Esophagus squamous epithelium (tissue), 5 donors: ENCODE measurements at regions not wholly inside any gene's neighbourhood (a gene's known extent, or its start where the extent isn't known, plus 50 kb on each side); places are given as distances from the start of the nearest gene placed in this dataset.
"Not testable (repeated sequence)": the region's sequence is repeated elsewhere in the genome, so short reads cannot be mapped to it uniquely, and the experiment has no call there.

ENCODE experiments used
- DNase-seq: peaks from one replicate; lab custom pipeline; 2025; lab: John Stamatoyannopoulos, UW
- H3K27ac ChIP-seq, 4 donors: fragments of 200-600 bp; sonication (generic); one replicate each; pipeline ENCODE4 v1.5.1; 2016 to 2019; ENCODE audit warnings: mild to moderate bottlenecking in 1 of 4
- H3K27me3 ChIP-seq, 4 donors: fragments of 200-600 bp; sonication (generic); 1 replicate in 3 of 4; 2 replicates in 1 of 4; pipeline versions ENCODE4 v1.5.1 to v1.6.0; 2017 to 2021; ENCODE audit warnings: antibody characterized with exemption in 1 of 4
- H3K36me3 ChIP-seq, 3 donors: fragments of 200-600 bp; sonication (generic); one replicate each; pipeline ENCODE4 v1.5.1; 2016 to 2019
- H3K4me1 ChIP-seq, 3 donors: fragments of 200-600 bp; sonication (generic); one replicate each; pipeline ENCODE4 v1.5.1; 2017 to 2019
- H3K4me3 ChIP-seq, 4 donors: fragments of 200-600 bp; sonication (generic); 1 replicate in 3 of 4; 2 replicates in 1 of 4; pipeline ENCODE4 v1.5.1; 2016 to 2019; ENCODE audit warnings: mild to moderate bottlenecking in 2 of 4, moderate library complexity in 1 of 4
- H3K9me3 ChIP-seq, 3 donors: fragments of 200-600 bp; sonication (generic); one replicate each; pipeline ENCODE4 v1.5.1; 2016 to 2019
- CTCF ChIP-seq, 6 experiments: fragments of 450-650 bp in 4 of 6; fragments of 200-600 bp in 2 of 6; sonication (generic) in 2 of 6; IDR thresholded peaks; one replicate each; pipeline ENCODE4 v1.5.1; 2016 to 2019; ENCODE audit warnings: antibody characterized with exemption in 6 of 6, mild to moderate bottlenecking in 4 of 6, moderate library complexity in 4 of 6
- POLR2A ChIP-seq, 4 donors: fragments of 450-650 bp; IDR thresholded peaks; one replicate each; pipeline ENCODE4 v1.6.1; 2017; ENCODE audit warnings: antibody characterized with exemption in 4 of 4, mild to moderate bottlenecking in 4 of 4, moderate library complexity in 3 of 4
- WGBS, 2 donors: methylation state at CpG; one replicate each; pipeline ENCODE4 v1.1.5; 2018; 5-methylcytosine and 5-hydroxymethylcytosine counted together
- intact Hi-C: fragments of 100-400 bp; cut with DNase I; formaldehyde crosslinking; loops from one replicate; pipeline ENCODE4 v1.15.0; 2022
- donor health status: DM: yes; HTN: yes; CAD: no.

GRCh38 chr1:73197972-73198371 lies 915.6 kb upstream of the NEGR1 start:
- Histone ChIP-seq H3K27ac (no peak overlapping the region), H3K4me1 (no peaks in the 10 kb centered on the region), H3K27me3 (no peaks in the 10 kb centered on the region), H3K4me3 (no peak overlapping the region), H3K36me3 (no peaks in the 10 kb centered on the region), H3K9me3 (no peaks in the 10 kb centered on the region)
- no peak for DNase-seq
- 86 to 95% methylated on average over 1 of the region's 1 CpG for WGBS, 2 donors
- TF ChIP-seq POLR2A (IDR thresholded peaks at IDR 0.05) (no peak), CTCF (IDR thresholded peaks at IDR 0.05) (no peak)
- intact Hi-C loops, result no loop called here

- no peak for DNase-seq
- Histone ChIP-seq H3K36me3 (no peaks in the 10 kb centered on the region), H3K9me3 (no peaks in the 10 kb centered on the region), H3K27me3 (no peaks in the 10 kb centered on the region), H3K4me3 (no peak overlapping the region), H3K4me1 (no peaks in the 10 kb centered on the region), H3K27ac (no peak overlapping the region)
- TF ChIP-seq CTCF (IDR thresholded peaks at IDR 0.05), result no peak
- TF ChIP-seq POLR2A (IDR thresholded peaks at IDR 0.05), result no peak
- intact Hi-C loops, result no loop called here
- WGBS, 2 donors, result 88% methylated on average over 1 of the region's 1 CpG
Measured at GRCh38 chr1:73194965-73195364, 912.6 kb upstream of the NEGR1 start.

GRCh38 chr1:73183581-73183980 lies 901.2 kb upstream of the NEGR1 start:
- H3K27ac ChIP-seq, H3K27me3 ChIP-seq, intact Hi-C loops, H3K36me3 ChIP-seq, H3K4me1 ChIP-seq, DNase-seq, H3K4me3 ChIP-seq: not testable (repeated sequence)
- peaks cover 0 to 13% (median 0%) of the 10 kb centered on the region in 3 donors for H3K9me3 ChIP-seq
- 79 to 85% methylated on average over 2 of the region's 2 CpGs for WGBS, 2 donors

- Histone ChIP-seq H3K27me3 (no peaks in the 10 kb centered on the region), H3K9me3 (peaks cover 0 to 13% (median 0%) of the 10 kb centered on the region in 3 donors), H3K4me1 (no peaks in the 10 kb centered on the region), H3K27ac (no peak overlapping the region), H3K36me3 (no peaks in the 10 kb centered on the region), H3K4me3 (no peak overlapping the region)
- intact Hi-C loops, result no loop called here
- 13% methylated on average over 1 of the region's 13 CpGs; no CpG with 5 or more reads in 1 of the 2 donors for WGBS, 2 donors
- no peak for DNase-seq
- no peak for TF ChIP-seq CTCF (IDR thresholded peaks at IDR 0.05)
- no peak for TF ChIP-seq POLR2A (IDR thresholded peaks at IDR 0.05)
Measured at GRCh38 chr1:73181190-73181540, 898.8 kb upstream of the NEGR1 start.

- no peak for DNase-seq
- Histone ChIP-seq H3K27ac (no peak overlapping the region), H3K4me3 (no peak overlapping the region), H3K36me3 (no peaks in the 10 kb centered on the region), H3K9me3 (peaks cover 0 to 13% (median 0%) of the 10 kb centered on the region in 3 donors), H3K27me3 (no peaks in the 10 kb centered on the region), H3K4me1 (no peaks in the 10 kb centered on the region)
- 31 to 42% methylated on average over 3 to 6 of the region's 10 CpGs for WGBS, 2 donors
- TF ChIP-seq POLR2A (IDR thresholded peaks at IDR 0.05) (no peak), CTCF (IDR thresholded peaks at IDR 0.05) (no peak)
- intact Hi-C loops, result no loop called here
Measured at GRCh38 chr1:73180397-73181189, 898.3 kb upstream of the NEGR1 start.
